NCI-H1436 (cell line): ENCODE measurements at regions not wholly inside any gene's neighbourhood (a gene's known extent, or its start where the extent isn't known, plus 50 kb on each side); places are given as distances from the start of the nearest gene placed in this dataset.

Experiments
- DNase-seq: peaks from one replicate; lab custom pipeline; 2025; lab: John Stamatoyannopoulos, UW

- no peak for DNase-seq
Measured at GRCh38 chrX:39174241-39174771, 373.0 kb downstream of the MID1IP1 start.

- peak; percentile 19 for DNase-seq
Measured at GRCh38 chrX:39174772-39175417, 373.6 kb downstream of the MID1IP1 start.

GRCh38 chrX:39175418-39176057 lies 374.3 kb downstream of the MID1IP1 start:
- DNase-seq, result no peak

GRCh38 chrX:39176105-39176504 lies 374.8 kb downstream of the MID1IP1 start:
- DNase-seq, result no peak

- DNase-seq, result no peak
Measured at GRCh38 chrX:39189431-39189830, 388.2 kb downstream of the MID1IP1 start.

- no peak for DNase-seq
Measured at GRCh38 chrX:39194673-39195072, 393.4 kb downstream of the MID1IP1 start.

GRCh38 chrX:39195156-39195555 lies 393.9 kb downstream of the MID1IP1 start:
- DNase-seq, result peak; percentile 25

- peak; percentile 80 for DNase-seq
Measured at GRCh38 chrX:39196192-39197102, 395.2 kb downstream of the MID1IP1 start.

- no peak for DNase-seq
Measured at GRCh38 chrX:39199429-39199828, 398.2 kb downstream of the MID1IP1 start.

GRCh38 chrX:39201305-39201990 lies 400.2 kb downstream of the MID1IP1 start:
- DNase-seq, result no peak

GRCh38 chrX:39202641-39203040 lies 401.4 kb downstream of the MID1IP1 start:
- no peak for DNase-seq

GRCh38 chrX:39203427-39203826 lies 402.2 kb downstream of the MID1IP1 start:
- no peak for DNase-seq

GRCh38 chrX:39204353-39204752 lies 403.1 kb downstream of the MID1IP1 start:
- no peak for DNase-seq

GRCh38 chrX:39204945-39205344 lies 403.7 kb downstream of the MID1IP1 start:
- DNase-seq, result no peak

GRCh38 chrX:39205467-39205866 lies 404.2 kb downstream of the MID1IP1 start:
- DNase-seq, result no peak

GRCh38 chrX:39206399-39207145 lies 405.3 kb downstream of the MID1IP1 start:
- no peak for DNase-seq

GRCh38 chrX:39211501-39211900 lies 410.2 kb downstream of the MID1IP1 start:
- no peak for DNase-seq

- DNase-seq, result no peak
Measured at GRCh38 chrX:39212456-39212855, 411.2 kb downstream of the MID1IP1 start.

- DNase-seq, result no peak
Measured at GRCh38 chrX:39214387-39215126, 413.3 kb downstream of the MID1IP1 start.

- DNase-seq, result no peak
Measured at GRCh38 chrX:39220952-39221351, 419.7 kb downstream of the MID1IP1 start.
